Adrenal gland (tissue), 5 donors: ENCODE measurements at regions not wholly inside any gene's neighbourhood (a gene's known extent, or its start where the extent isn't known, plus 50 kb on each side); places are given as distances from the start of the nearest gene placed in this dataset.

Source experiments
- CTCF ChIP-seq, 6 experiments: fragments of 450-650 bp in 4 of 6; fragments of 200-600 bp in 2 of 6; sonication (generic) in 1 of 6; IDR thresholded peaks; 1 replicate in 5 of 6; 2 replicates in 1 of 6; pipeline versions ENCODE4 v1.5.1 to v1.8.0; 2016 to 2021; ENCODE audit warnings: antibody characterized with exemption in 6 of 6, mild to moderate bottlenecking in 2 of 6, moderate library complexity in 1 of 6
- POLR2A ChIP-seq, 2 donors: fragments of 450-650 bp; IDR thresholded peaks; one replicate each; pipeline ENCODE4 v1.6.1; 2017; ENCODE audit warnings: antibody characterized with exemption in 2 of 2, mild to moderate bottlenecking in 2 of 2, moderate library complexity in 1 of 2
- donor health status: DM: no; HTN: no; CAD: no.

- TF ChIP-seq CTCF (IDR thresholded peaks at IDR 0.05): no peak
- TF ChIP-seq POLR2A (IDR thresholded peaks at IDR 0.05): no peak
Observed at GRCh38 chr4:54548831-54549460, 108.8 kb upstream of the KIT start.
